Esophagus squamous epithelium (tissue), 5 donors: ENCODE measurements at regions not wholly inside any gene's neighbourhood (a gene's known extent, or its start where the extent isn't known, plus 50 kb on each side); places are given as distances from the start of the nearest gene placed in this dataset.

Experiments used
- DNase-seq: peaks from one replicate; lab custom pipeline; 2025; lab: John Stamatoyannopoulos, UW
- H3K27ac ChIP-seq, 4 donors: fragments of 200-600 bp; sonication (generic); one replicate each; pipeline ENCODE4 v1.5.1; 2016 to 2019; ENCODE audit warnings: mild to moderate bottlenecking in 1 of 4
- H3K27me3 ChIP-seq, 4 donors: fragments of 200-600 bp; sonication (generic); 1 replicate in 3 of 4; 2 replicates in 1 of 4; pipeline versions ENCODE4 v1.5.1 to v1.6.0; 2017 to 2021; ENCODE audit warnings: antibody characterized with exemption in 1 of 4
- H3K36me3 ChIP-seq, 3 donors: fragments of 200-600 bp; sonication (generic); one replicate each; pipeline ENCODE4 v1.5.1; 2016 to 2019
- H3K4me1 ChIP-seq, 3 donors: fragments of 200-600 bp; sonication (generic); one replicate each; pipeline ENCODE4 v1.5.1; 2017 to 2019
- H3K4me3 ChIP-seq, 4 donors: fragments of 200-600 bp; sonication (generic); 1 replicate in 3 of 4; 2 replicates in 1 of 4; pipeline ENCODE4 v1.5.1; 2016 to 2019; ENCODE audit warnings: mild to moderate bottlenecking in 2 of 4, moderate library complexity in 1 of 4
- H3K9me3 ChIP-seq, 3 donors: fragments of 200-600 bp; sonication (generic); one replicate each; pipeline ENCODE4 v1.5.1; 2016 to 2019
- CTCF ChIP-seq, 6 experiments: fragments of 450-650 bp in 4 of 6; fragments of 200-600 bp in 2 of 6; sonication (generic) in 2 of 6; IDR thresholded peaks; one replicate each; pipeline ENCODE4 v1.5.1; 2016 to 2019; ENCODE audit warnings: antibody characterized with exemption in 6 of 6, mild to moderate bottlenecking in 4 of 6, moderate library complexity in 4 of 6
- POLR2A ChIP-seq, 4 donors: fragments of 450-650 bp; IDR thresholded peaks; one replicate each; pipeline ENCODE4 v1.6.1; 2017; ENCODE audit warnings: antibody characterized with exemption in 4 of 4, mild to moderate bottlenecking in 4 of 4, moderate library complexity in 3 of 4
- WGBS, 2 donors: methylation state at CpG; one replicate each; pipeline ENCODE4 v1.1.5; 2018; 5-methylcytosine and 5-hydroxymethylcytosine counted together
- intact Hi-C: fragments of 100-400 bp; cut with DNase I; formaldehyde crosslinking; loops from one replicate; pipeline ENCODE4 v1.15.0; 2022
- donor health status: DM: yes; HTN: yes; CAD: no.

GRCh38 chr13:59205501-59205900, 958.2 kb downstream of the DIAPH3 start:
- Histone ChIP-seq H3K4me1 (no peaks in the 10 kb centered on the region), H3K27me3 (no peaks in the 10 kb centered on the region), H3K9me3 (no peaks in the 10 kb centered on the region), H3K27ac (no peak overlapping the region), H3K4me3 (no peak overlapping the region), H3K36me3 (no peaks in the 10 kb centered on the region)
- WGBS, 2 donors, result 64 to 73% methylated on average over 5 of the region's 5 CpGs
- DNase-seq, result no peak
- TF ChIP-seq CTCF (IDR thresholded peaks at IDR 0.05) (no peak), POLR2A (IDR thresholded peaks at IDR 0.05) (no peak)
- intact Hi-C loops, result no loop called here

DNA sequence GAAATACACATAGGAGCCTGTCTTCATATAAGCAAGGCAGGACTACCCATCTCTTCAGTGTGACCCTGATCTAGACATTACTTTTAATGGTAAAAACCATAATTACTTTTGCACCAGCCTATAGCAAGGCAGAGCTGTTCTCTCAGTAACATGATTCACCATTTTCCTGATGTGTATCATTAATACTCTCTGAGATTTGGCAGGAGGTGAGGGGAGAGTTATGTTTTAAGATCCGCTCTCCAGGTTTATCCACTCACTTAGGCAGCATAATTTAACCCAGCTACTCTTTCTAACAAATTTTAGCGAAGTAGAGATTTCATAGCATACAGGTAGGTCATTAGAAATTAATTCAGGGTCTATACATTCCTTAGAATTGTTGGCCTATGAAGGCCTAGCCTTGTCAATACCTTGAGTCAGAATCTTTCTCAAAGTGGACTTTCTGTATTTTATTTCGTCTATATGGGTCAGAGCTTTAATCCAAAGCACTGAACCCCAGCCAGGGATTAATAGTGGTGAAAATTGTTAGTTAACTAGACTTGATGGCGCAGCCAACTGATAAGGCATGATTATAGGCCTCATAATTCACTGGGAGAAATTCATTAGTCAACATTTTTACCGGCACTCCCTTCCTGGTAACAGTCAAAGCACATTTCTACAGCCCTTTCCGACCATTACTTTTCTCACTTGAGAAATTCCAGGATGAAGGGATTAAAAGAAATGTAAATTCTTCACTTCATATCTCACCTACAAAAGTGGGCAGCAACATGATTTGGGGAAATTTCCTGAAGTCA, 955.1 kb downstream of the DIAPH3 start:
- H3K27ac ChIP-seq, result no peak overlapping the region
- 71 to 81% methylated on average over 6 of the region's 6 CpGs for WGBS, 2 donors
- no peaks in the 10 kb centered on the region for H3K9me3 ChIP-seq
- H3K4me3 ChIP-seq, result no peak overlapping the region
- intact Hi-C loops, result no loop called here
- DNase-seq, result no peak
- no peaks in the 10 kb centered on the region for H3K36me3 ChIP-seq
- TF ChIP-seq POLR2A (IDR thresholded peaks at IDR 0.05) (no peak), CTCF (IDR thresholded peaks at IDR 0.05) (no peak)
- no peaks in the 10 kb centered on the region for H3K27me3 ChIP-seq
- H3K4me1 ChIP-seq, result no peaks in the 10 kb centered on the region

GRCh38 chr13:59210543-59210942, 953.2 kb downstream of the DIAPH3 start:
- WGBS, 2 donors, result 60 to 77% methylated on average over 1 of the region's 1 CpG
- H3K4me3 ChIP-seq, result no peak overlapping the region
- H3K27ac ChIP-seq, result no peak overlapping the region
- H3K9me3 ChIP-seq, result no peaks in the 10 kb centered on the region
- DNase-seq, result no peak
- no peaks in the 10 kb centered on the region for H3K36me3 ChIP-seq
- H3K4me1 ChIP-seq, result no peaks in the 10 kb centered on the region
- TF ChIP-seq CTCF (IDR thresholded peaks at IDR 0.05) (no peak), POLR2A (IDR thresholded peaks at IDR 0.05) (no peak)
- H3K27me3 ChIP-seq, result no peaks in the 10 kb centered on the region
- intact Hi-C loops, result no loop called here

DNA sequence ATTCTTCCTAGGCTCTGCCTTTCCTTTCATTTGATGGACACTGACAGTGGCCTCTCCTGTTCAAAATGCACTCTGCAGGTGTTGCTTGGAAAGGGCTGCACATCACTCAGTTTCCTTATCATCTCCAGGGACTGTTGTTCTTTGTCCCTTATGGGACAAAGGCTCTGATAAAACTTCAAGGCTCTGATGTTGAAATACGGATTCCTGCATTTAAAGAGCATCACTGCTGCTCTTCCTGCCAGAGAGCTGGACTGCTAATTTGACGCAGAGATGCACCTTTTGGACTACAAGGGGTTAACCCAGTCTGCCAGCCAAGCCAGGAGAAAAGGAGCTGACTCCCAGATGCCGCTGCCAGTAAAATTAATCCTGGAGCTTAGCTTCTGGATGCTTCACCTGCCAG, 952.1 kb downstream of the DIAPH3 start:
- no peak overlapping the region for H3K4me3 ChIP-seq
- 56 to 57% methylated on average over 3 of the region's 3 CpGs for WGBS, 2 donors
- H3K27me3 ChIP-seq, result no peaks in the 10 kb centered on the region
- no peaks in the 10 kb centered on the region for H3K36me3 ChIP-seq
- intact Hi-C loops, result no loop called here
- DNase-seq, result no peak
- no peak overlapping the region for H3K27ac ChIP-seq
- no peaks in the 10 kb centered on the region for H3K4me1 ChIP-seq
- no peaks in the 10 kb centered on the region for H3K9me3 ChIP-seq
- TF ChIP-seq POLR2A (IDR thresholded peaks at IDR 0.05), result no peak
- TF ChIP-seq CTCF (IDR thresholded peaks at IDR 0.05), result no peak

GRCh38 chr13:59229401-59229800, 934.3 kb downstream of the DIAPH3 start:
- no peak overlapping the region for H3K4me3 ChIP-seq
- 61 to 66% methylated on average over 3 of the region's 3 CpGs for WGBS, 2 donors
- H3K27ac ChIP-seq, result no peak overlapping the region
- no peaks in the 10 kb centered on the region for H3K36me3 ChIP-seq
- no peaks in the 10 kb centered on the region for H3K9me3 ChIP-seq
- H3K4me1 ChIP-seq, result no peaks in the 10 kb centered on the region
- DNase-seq, result no peak
- H3K27me3 ChIP-seq, result no peaks in the 10 kb centered on the region
- TF ChIP-seq CTCF (IDR thresholded peaks at IDR 0.05) (no peak), POLR2A (IDR thresholded peaks at IDR 0.05) (no peak)
- intact Hi-C loops, result no loop called here
